Chondrocyte (in vitro differentiated cells): ENCODE measurements at regions not wholly inside any gene's neighbourhood (a gene's known extent, or its start where the extent isn't known, plus 50 kb on each side); places are given as distances from the start of the nearest gene placed in this dataset.

ENCODE experiments used
- DNase-seq: peaks from one replicate; pipeline ENCODE4 v3.0.0; 2021; ENCODE audit warnings: mixed read lengths, low spot score
- H3K27ac Mint-ChIP-seq: one replicate; pipeline ENCODE4 v1.8.0; 2021; ENCODE audit warnings: mild to moderate bottlenecking, moderate library complexity, mixed read lengths; ENCODE audit not compliant: unreplicated experiment
- H3K27me3 Mint-ChIP-seq: 2 replicates; pipeline ENCODE4 v1.8.0; 2021; ENCODE audit warnings: low read depth, mixed read lengths
- H3K36me3 Mint-ChIP-seq: 2 replicates; pipeline ENCODE4 v1.8.0; 2021; ENCODE audit warnings: low read depth, mixed read lengths
- H3K4me1 Mint-ChIP-seq: 2 replicates; pipeline ENCODE4 v1.8.0; 2021; ENCODE audit warnings: low read depth, mild to moderate bottlenecking, mixed read lengths
- H3K4me3 Mint-ChIP-seq: one replicate; pipeline ENCODE4 v1.8.0; 2021; ENCODE audit warnings: mild to moderate bottlenecking, moderate library complexity, mixed read lengths; ENCODE audit not compliant: unreplicated experiment
- H3K9me3 Mint-ChIP-seq: 2 replicates; pipeline ENCODE4 v1.8.0; 2021; ENCODE audit warnings: low read depth, mixed read lengths
- CTCF ChIP-seq: fragments of 200-600 bp; sonication (generic); IDR thresholded peaks from 2 replicates; pipeline ENCODE4 v1.5.0; 2021; ENCODE audit warnings: antibody characterized with exemption, mild to moderate bottlenecking, moderate library complexity

- no peaks in the 10 kb centered on the region for H3K4me1 Mint-ChIP-seq
- no peak for DNase-seq
- H3K9me3 Mint-ChIP-seq, result no peaks in the 10 kb centered on the region
- no peaks in the 10 kb centered on the region for H3K27me3 Mint-ChIP-seq
- H3K36me3 Mint-ChIP-seq, result no peaks in the 10 kb centered on the region
- no peak overlapping the region for H3K27ac Mint-ChIP-seq
- H3K4me3 Mint-ChIP-seq, result no peak overlapping the region
- no peak for TF ChIP-seq CTCF
These were observed 1015.8 kb upstream of the SEL1L start for GRCh38 chr14:82549306-82549990.

- no peaks in the 10 kb centered on the region for H3K4me1 Mint-ChIP-seq
- no peaks in the 10 kb centered on the region for H3K9me3 Mint-ChIP-seq
- no peak overlapping the region for H3K27ac Mint-ChIP-seq
- H3K36me3 Mint-ChIP-seq, result no peaks in the 10 kb centered on the region
- no peak for TF ChIP-seq CTCF
- DNase-seq, result no peak
- H3K27me3 Mint-ChIP-seq, result no peaks in the 10 kb centered on the region
- H3K4me3 Mint-ChIP-seq, result no peak overlapping the region
These were observed 1029.2 kb upstream of the SEL1L start for GRCh38 chr14:82562881-82563280.

- H3K27ac Mint-ChIP-seq, result no peak overlapping the region
- no peaks in the 10 kb centered on the region for H3K9me3 Mint-ChIP-seq
These were observed 1032.2 kb upstream of the SEL1L start for GRCh38 chr14:82565825-82566224.

GRCh38 chr14:82587226-82587625, 1053.6 kb upstream of the SEL1L start:
- Mint-ChIP-seq H3K9me3 (no peaks in the 10 kb centered on the region), H3K27ac (no peak overlapping the region), H3K27me3 (peaks cover 11% of the 10 kb centered on the region), H3K4me3 (no peak overlapping the region), H3K36me3 (no peaks in the 10 kb centered on the region), H3K4me1 (no peaks in the 10 kb centered on the region)
- TF ChIP-seq CTCF, result no peak
- DNase-seq, result no peak

More at GRCh38 chr14:82565825-82566224, 1032.2 kb upstream of the SEL1L start:
- DNase-seq, result no peak
- TF ChIP-seq CTCF, result no peak
- Mint-ChIP-seq H3K36me3 (no peaks in the 10 kb centered on the region), H3K27me3 (no peaks in the 10 kb centered on the region), H3K4me3 (no peak overlapping the region), H3K4me1 (no peaks in the 10 kb centered on the region)

DNA sequence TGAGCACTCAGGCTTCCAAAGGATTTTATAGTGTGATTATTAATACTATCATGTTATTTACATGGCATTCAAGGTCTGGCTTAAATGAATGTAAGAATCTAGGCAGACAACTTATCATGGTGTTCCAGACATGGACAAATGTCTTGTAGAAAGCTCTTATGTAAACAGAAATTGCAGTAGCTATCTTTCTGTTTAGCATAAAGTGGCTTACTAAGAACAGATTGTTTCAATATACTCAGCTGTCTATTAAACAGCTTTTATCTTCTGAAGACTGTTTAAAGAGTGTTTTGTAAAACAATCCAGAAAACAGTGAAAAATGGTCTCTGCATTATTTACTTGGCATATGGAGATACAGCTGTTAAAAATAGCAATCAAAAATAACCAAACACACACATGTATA, 1061.8 kb upstream of the SEL1L start:
- Mint-ChIP-seq H3K4me1 (no peaks in the 10 kb centered on the region), H3K4me3 (no peak overlapping the region), H3K27me3 (peaks cover 7% of the 10 kb centered on the region)

More for the DNA sequence above, 1061.8 kb upstream of the SEL1L start:
- no peak for DNase-seq
- no peak for TF ChIP-seq CTCF
- peaks cover 2% of the 10 kb centered on the region for H3K9me3 Mint-ChIP-seq
- H3K27ac Mint-ChIP-seq, result no peak overlapping the region
- H3K36me3 Mint-ChIP-seq, result no peaks in the 10 kb centered on the region
